ENCODE measurements at regions not wholly inside any gene's neighbourhood (a gene's known extent, or its start where the extent isn't known, plus 50 kb on each side); places are given as distances from the start of the nearest gene placed in this dataset.

- no peak for TF ChIP-seq CTCF (conservative IDR thresholded peaks at IDR 0.05; ENCODE audit: low read depth, low read length)
- TF ChIP-seq EZH2 (IDR thresholded peaks at IDR 0.05; ENCODE audit: borderline replicate concordance, low read depth, low read length, poor library complexity, severe bottlenecking), result no peak
Measured at GRCh38 chr3:166405896-166406295, 568.7 kb upstream of the BCHE start.

All from A673 (cell line).